Hepatocyte (in vitro differentiated cells): ENCODE measurements at regions not wholly inside any gene's neighbourhood (a gene's known extent, or its start where the extent isn't known, plus 50 kb on each side); places are given as distances from the start of the nearest gene placed in this dataset.

Source experiments
- EZH2 ChIP-seq: fragments of 200-600 bp; sonication (generic); IDR thresholded peaks from 2 replicates; pipeline ENCODE4 v1.6.1; 2016; ENCODE audit warnings: antibody characterized with exemption, mild to moderate bottlenecking, borderline replicate concordance
- EZH2phosphoT487 ChIP-seq: fragments of 200-600 bp; sonication (generic); IDR thresholded peaks from one replicate; pipeline ENCODE4 v1.6.1; 2018; ENCODE audit warnings: antibody characterized with exemption, mild to moderate bottlenecking, low read depth, moderate library complexity; ENCODE audit not compliant: unreplicated experiment, severe bottlenecking
- TF ChIP-seq, protein P1 (sequence below): fragments of 200-600 bp; sonication (generic); IDR thresholded peaks from 2 replicates; pipeline ENCODE4 v1.5.1; 2016; ENCODE audit warnings: antibody characterized with exemption, mild to moderate bottlenecking; ENCODE audit not compliant: poor library complexity

DNA sequence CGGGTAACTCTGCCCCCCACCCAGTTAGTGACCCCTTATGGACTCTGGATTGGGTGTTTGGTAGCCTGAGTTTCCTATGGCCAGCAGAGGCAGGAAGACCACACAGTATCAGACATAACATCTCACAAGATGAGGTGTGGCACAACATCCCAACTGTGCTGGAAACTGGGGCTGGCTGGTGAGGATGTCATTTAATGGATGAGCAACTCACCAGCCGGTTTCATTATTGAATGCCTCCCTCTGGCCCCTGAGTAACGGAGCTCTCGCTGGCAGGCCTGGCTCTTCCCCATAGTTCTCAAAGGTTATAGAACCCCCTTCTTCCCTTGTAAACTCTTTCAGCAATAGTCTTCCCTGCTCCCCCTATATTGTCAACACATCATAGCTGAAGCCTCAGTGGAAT lies 195.0 kb downstream of the BCL11A start:
- TF ChIP-seq, protein P1, sequence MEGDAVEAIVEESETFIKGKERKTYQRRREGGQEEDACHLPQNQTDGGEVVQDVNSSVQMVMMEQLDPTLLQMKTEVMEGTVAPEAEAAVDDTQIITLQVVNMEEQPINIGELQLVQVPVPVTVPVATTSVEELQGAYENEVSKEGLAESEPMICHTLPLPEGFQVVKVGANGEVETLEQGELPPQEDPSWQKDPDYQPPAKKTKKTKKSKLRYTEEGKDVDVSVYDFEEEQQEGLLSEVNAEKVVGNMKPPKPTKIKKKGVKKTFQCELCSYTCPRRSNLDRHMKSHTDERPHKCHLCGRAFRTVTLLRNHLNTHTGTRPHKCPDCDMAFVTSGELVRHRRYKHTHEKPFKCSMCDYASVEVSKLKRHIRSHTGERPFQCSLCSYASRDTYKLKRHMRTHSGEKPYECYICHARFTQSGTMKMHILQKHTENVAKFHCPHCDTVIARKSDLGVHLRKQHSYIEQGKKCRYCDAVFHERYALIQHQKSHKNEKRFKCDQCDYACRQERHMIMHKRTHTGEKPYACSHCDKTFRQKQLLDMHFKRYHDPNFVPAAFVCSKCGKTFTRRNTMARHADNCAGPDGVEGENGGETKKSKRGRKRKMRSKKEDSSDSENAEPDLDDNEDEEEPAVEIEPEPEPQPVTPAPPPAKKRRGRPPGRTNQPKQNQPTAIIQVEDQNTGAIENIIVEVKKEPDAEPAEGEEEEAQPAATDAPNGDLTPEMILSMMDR = no peak
- TF ChIP-seq EZH2 (no peak), EZH2phosphoT487 (no peak)
